Mucosa of descending colon (tissue), 3 donors: ENCODE measurements at regions not wholly inside any gene's neighbourhood (a gene's known extent, or its start where the extent isn't known, plus 50 kb on each side); places are given as distances from the start of the nearest gene placed in this dataset.
A peak's percentile ranks its signal among the peaks of the same experiment; 100 is the strongest.

Experiments used
- ATAC-seq: fragments of 200-7000 bp; cut with Tn5 transposase; one replicate; pipeline ENCODE4 v1.9.1; 2020; ENCODE audit warnings: mild to moderate bottlenecking, moderate library complexity
- DNase-seq, 3 donors: peaks; one replicate each; pipeline ENCODE4 v3.0.0-alpha.2; 2020
- H3K36me3 ChIP-seq: fragments of 200-600 bp; one replicate; pipeline ENCODE4 v1.8.0; 2021; ENCODE audit warnings: low read depth, mild to moderate bottlenecking
- H3K4me1 ChIP-seq: fragments of 200-600 bp; one replicate; pipeline ENCODE4 v1.8.0; 2021; ENCODE audit warnings: low read depth, mild to moderate bottlenecking
- H3K4me3 ChIP-seq: fragments of 200-600 bp; one replicate; pipeline ENCODE4 v1.8.0; 2021; ENCODE audit warnings: mild to moderate bottlenecking
- H3K9me3 ChIP-seq: fragments of 200-600 bp; one replicate; pipeline ENCODE4 v1.8.0; 2021; ENCODE audit warnings: mild to moderate bottlenecking
- CTCF ChIP-seq: fragments of 200-600 bp; IDR thresholded peaks from one replicate; pipeline ENCODE4 v1.8.0; 2022; ENCODE audit warnings: antibody characterized with exemption, mild to moderate bottlenecking
- intact Hi-C, 2 donors: fragments of 100-400 bp; cut with DNase I in 1 of 2; cut with micrococcal nuclease in 1 of 2; formaldehyde crosslinking; loops; one replicate each; pipeline versions ENCODE4 v1.11.0 to v1.11.1; 2022; cut with DNase I, micrococcal nuclease
- donor health status: DM: no; HTN: no; CAD: no; lungs with moderate emphysema.
- donor health status: DM: no; HTN: no; CAD: no.
- donor health status: DM: no; HTN: yes; CAD: no.

GRCh38 chr10:20686015-20686635 lies 211.0 kb downstream of the NEBL start:
- TF ChIP-seq CTCF: no peak
- H3K4me3 ChIP-seq: no peak overlapping the region
- H3K4me1 ChIP-seq: peaks cover 6% of the 10 kb centered on the region
- intact Hi-C loops: no loop called here
- no peaks in the 10 kb centered on the region for H3K36me3 ChIP-seq
- ATAC-seq (no peak), DNase-seq (no peak)
- H3K9me3 ChIP-seq: no peaks in the 10 kb centered on the region

GRCh38 chr10:20685462-20685861 lies 211.6 kb downstream of the NEBL start:
- Histone ChIP-seq H3K4me1 (peaks cover 6% of the 10 kb centered on the region), H3K36me3 (no peaks in the 10 kb centered on the region), H3K9me3 (no peaks in the 10 kb centered on the region), H3K4me3 (no peak overlapping the region)
- DNase-seq: no peak
- no peak for ATAC-seq
- intact Hi-C loops: no loop called here
- no peak for TF ChIP-seq CTCF

GRCh38 chr10:20683345-20683744 lies 213.8 kb downstream of the NEBL start:
- intact Hi-C loops: no loop called here
- no peak for DNase-seq
- Histone ChIP-seq H3K4me1 (peaks cover 6% of the 10 kb centered on the region), H3K9me3 (no peaks in the 10 kb centered on the region), H3K4me3 (no peak overlapping the region), H3K36me3 (no peaks in the 10 kb centered on the region)
- TF ChIP-seq CTCF: no peak
- peak; percentile 61 for ATAC-seq

- ATAC-seq (no peak), DNase-seq (no peak)
- Histone ChIP-seq H3K4me1 (peaks cover 6% of the 10 kb centered on the region), H3K9me3 (no peaks in the 10 kb centered on the region), H3K36me3 (no peaks in the 10 kb centered on the region), H3K4me3 (no peak overlapping the region)
- intact Hi-C loops: no loop called here
- TF ChIP-seq CTCF: no peak
These were observed 214.3 kb downstream of the NEBL start for GRCh38 chr10:20682782-20683181.

- peak; percentile 93 for ATAC-seq
- intact Hi-C loops: no loop called here
- peak in 2 of 3 donors; percentile 28 to 64 for DNase-seq
- no peak overlapping the region for H3K4me3 ChIP-seq
- H3K4me1 ChIP-seq: peaks cover 3% of the 10 kb centered on the region
- no peak for TF ChIP-seq CTCF
- no peaks in the 10 kb centered on the region for H3K36me3 ChIP-seq
- H3K9me3 ChIP-seq: no peaks in the 10 kb centered on the region
These were observed 219.8 kb downstream of the NEBL start for GRCh38 chr10:20677340-20677739.

GRCh38 chr10:20674926-20675325 lies 222.2 kb downstream of the NEBL start:
- intact Hi-C loops: no loop called here
- ATAC-seq: no peak
- Histone ChIP-seq H3K36me3 (no peaks in the 10 kb centered on the region), H3K4me1 (peaks cover 3% of the 10 kb centered on the region), H3K9me3 (no peaks in the 10 kb centered on the region), H3K4me3 (no peak overlapping the region)
- TF ChIP-seq CTCF: no peak
- DNase-seq: no peak
